Stimulated activated CD8-positive, alpha-beta memory T cell treated with anti-CD3 and anti-CD28 coated beads, Interleukin-4, amount 100 ng/mL, for 1 hour (primary cell): ENCODE measurements at regions not wholly inside any gene's neighbourhood (a gene's known extent, or its start where the extent isn't known, plus 50 kb on each side); places are given as distances from the start of the nearest gene placed in this dataset.

Experiments used
- DNase-seq, 2 donors: peaks; one replicate each; pipeline ENCODE4 v3.0.0-alpha.2; 2020; ENCODE audit warnings: low read depth in 2 of 2, low spot score in 1 of 2

DNA sequence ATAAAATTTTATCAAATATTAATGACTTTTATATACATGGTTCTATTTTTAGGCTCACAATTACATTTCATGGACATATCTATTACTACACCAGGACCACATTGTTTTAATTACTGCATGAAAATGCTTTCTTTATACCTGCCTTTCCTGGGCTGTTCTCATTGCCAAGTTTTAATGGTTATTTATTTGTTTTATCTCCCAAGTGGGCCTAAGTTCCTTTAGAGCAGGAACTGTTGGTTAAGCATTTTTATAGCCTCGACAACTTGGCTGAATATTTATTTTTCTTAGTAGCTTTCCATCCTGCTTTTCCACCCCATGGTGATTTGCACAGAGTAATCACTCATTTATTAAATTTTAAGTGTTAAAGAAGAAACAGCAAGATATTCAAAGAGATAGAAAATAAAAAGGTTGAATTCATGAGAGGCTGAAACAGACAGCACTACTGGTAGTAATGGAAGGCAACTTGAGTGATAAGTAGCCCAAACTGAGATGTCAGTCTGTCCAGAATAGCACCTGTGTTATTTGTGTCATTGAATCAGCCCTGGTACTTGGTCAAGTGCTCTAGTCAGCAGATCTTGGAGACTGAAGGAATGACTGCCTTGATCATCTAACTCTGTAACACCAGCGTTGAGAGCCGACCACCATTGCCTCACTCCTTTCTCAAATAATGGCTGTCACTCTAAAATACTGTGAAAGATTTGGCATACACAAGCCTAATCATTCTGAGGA is 119.1 kb upstream of the EGLN3 start:
- DNase-seq, result no peak

DNA sequence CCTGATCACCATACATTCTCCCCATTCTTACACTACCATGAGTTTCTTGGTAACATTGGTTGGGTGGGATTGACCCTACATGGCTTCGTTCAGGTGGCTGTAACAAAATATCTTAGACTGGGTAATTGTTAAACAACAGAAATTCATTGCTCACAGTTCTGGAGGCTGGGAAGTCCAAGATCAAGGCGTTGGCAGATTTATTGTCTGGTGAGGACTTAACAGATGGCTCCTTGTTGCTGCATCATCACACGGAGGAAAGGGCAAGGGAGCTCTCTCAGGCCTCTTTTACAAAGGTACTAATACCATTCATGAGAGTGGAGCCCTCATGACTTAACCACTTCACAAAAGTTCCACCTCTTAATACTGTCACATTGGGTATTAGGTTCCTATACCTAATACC is 116.7 kb upstream of the EGLN3 start:
- DNase-seq, result no peak

DNA sequence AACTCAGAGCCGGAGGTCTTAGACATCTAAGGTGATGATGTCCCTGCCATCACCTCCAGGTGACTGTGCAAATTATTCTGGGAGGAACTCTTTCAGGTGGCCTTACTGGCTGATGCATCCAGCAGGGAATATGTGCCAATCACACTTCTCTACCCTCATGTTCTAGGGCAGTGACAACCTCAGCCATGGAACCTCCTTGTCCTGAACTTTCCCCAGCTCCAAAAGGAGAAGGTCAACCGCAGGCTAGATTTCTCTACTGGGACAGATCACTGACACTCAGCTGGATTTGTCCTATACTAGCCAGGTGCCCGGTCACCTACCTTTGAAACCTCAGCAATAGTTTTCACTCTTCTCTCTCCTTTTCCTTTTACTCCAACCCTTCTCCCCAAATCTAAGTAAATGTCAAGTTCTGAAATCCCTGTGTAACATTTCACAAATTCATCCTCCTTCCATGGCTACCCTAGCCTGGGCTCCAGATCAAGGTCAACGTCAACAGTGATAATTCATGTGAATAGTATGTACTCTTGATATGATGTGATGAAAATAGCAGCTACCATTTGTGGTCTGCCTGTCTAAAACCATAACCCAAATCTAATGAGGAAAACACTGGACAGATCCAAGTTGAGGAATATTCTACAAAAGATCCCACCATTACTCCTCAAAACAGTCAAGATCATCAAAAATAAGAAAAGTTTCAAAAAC is 115.0 kb upstream of the EGLN3 start:
- no peak for DNase-seq

DNA sequence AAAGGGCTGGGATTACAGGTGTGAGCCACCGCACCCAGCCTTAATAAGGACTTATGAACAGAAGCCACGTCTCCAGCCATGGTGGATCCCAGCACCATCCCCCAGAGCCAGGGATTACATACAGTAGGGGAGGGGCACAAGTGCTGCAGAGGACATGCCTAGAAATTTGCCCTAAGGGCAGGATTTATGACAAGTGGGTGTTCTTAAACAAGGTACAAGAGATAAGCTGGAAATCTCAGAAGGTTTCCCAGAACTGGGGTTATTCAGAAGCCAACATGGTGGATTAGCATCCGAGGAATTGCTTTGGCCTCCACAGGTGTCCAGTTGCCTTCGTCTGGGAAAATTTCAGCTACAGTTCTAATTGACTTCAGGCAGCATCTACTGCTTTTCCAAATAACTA is 114.4 kb upstream of the EGLN3 start:
- no peak for DNase-seq

DNA sequence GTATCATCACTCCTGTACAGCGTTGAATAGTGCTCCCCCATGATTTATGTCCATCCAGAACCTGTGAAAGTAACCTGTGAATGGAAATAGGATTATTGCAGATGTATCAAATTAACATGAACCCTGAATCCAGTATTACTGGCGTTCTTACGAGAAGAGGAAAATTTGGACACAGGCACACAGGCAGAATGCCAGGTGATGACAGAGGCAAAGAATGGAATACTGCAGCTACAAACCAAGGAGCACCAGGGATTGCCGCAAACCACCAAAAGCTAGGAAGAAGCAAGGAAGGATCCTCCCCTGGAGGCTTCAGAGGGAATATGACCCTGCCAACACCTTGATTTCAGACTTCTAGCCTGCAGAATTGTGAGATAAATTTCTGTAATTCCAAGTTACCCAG is 113.5 kb upstream of the EGLN3 start:
- no peak for DNase-seq

DNA sequence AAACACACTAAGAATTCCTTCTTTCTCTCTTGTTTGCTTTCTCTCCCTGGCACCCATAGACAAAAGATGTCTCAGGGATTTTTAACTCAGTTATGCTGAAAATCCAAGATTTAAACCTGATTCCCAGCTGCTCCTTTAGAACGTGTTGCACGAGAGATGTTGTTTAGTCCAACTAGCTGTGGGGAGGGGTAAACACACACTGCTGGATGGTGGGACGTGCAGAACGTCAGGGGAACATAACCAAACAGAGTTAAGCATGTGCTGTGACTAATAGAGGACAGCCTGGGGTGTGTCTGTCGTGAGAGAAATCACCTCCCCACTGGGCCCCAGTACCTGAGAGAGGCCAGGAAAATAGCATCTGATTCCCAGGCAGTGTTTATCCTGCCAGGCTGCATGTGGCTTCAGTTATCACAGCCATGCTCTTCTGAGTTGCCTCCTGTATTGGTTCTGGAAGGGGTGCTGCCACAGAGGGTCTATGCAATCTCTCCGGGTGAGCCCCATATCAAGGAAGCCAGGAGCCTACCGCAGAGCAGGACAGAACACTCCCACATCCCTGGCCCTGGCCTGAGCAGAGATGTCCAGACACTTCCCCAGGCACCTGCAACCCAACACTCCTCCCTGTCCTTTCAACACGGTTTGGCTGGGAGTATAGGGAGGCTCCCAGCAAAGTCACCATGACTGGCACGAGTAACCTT is 112.7 kb upstream of the EGLN3 start:
- no peak for DNase-seq

DNA sequence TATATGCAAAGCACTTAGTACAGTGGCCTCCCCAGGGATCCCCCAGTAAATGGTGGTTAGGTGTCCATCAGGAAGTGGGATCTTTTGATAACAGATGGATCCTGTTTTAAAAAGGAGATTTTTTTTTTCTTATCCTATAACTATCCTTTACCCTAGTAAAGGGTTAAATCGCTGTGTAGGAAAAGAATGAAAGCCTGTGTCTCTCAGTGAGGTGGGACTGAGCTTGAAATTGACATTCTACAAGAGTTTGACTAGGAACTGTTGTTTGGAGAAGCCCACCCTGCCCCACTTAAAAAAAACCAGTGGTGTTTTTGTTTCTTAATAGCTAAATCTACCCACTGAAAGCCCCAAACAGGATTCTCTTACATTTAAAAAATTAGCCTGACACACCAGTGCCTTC is 112.2 kb upstream of the EGLN3 start:
- DNase-seq, result no peak

DNA sequence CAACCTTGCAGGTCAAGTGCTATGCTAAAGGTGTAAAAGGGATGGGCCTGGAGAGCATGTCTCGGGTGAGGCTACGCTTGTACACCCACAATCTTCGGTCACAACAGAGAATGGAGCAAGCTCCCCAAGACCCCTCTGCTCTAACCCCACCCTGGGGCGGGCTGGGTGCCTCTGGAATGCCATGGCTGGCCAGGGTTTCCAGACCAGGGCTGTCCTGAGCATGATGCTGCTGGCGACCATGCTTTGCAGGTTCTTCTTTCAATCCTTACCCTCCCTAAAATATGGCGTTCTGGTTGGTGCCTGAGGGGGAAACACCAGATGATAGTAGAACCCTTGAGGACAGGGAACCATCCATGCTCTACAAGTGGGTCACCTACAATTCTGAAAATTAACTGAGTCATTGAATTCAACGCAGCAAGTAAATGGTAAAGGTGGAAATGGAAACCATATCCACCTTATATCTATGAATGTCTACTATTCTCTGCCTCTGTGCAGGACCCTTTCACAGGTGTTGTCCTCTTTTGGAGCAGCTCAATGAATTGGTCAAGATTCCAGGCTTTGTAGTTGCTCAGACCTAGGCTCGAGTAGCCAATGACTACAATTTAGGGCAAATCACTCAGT is 111.6 kb upstream of the EGLN3 start:
- no peak for DNase-seq

DNA sequence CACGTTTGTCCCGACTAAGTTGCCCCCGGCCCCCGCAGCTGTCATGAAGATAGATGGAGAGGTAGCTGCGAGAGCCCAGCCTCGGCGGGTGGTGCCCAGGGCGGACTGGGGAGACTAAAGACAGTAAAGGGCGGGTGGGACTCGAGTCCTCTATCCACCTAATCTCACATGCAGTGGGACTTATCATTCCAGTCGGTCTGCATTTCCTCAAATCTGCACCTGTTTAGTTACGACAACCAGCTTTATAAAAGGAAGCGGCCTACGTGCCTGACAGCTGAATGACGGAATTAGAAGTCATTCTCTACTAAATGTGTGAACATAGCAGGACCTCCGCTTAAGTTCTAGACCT is 109.8 kb upstream of the EGLN3 start:
- DNase-seq, result no peak

DNA sequence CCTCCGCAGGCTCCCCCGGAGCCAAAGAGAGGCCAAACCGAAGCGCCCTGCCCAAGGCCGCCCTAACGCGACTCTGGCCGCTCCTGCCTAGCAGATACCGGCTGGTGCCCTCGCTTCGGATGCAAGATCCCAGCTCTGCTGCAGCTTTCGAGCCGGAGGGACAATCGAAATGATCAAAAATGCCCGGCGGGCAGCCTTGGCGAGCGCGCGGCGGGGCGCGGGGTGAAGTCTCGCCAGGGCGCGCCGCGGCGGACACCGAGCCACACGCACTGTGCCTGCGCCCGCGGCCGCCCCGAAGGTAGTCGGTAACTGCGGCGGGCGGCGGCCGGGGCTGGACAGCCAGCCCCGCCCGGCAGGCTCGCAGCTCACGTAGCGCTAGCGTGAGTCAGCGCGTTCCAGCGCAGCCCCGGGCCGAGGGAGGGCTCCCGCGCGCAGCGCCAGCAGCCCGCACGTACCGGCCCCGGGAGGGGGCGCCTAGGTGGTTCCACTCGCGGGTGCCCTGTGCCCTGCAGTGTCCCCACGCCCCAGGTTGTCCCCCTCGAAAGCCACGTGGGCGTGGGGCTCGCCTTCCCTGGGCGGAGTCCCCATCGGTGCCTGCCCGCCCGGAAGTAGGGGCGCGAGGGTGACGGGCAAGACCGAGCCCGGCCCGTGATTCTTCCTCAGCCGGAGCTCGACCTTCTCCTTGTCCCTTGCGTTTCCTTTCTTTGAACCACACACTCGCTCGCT is 109.2 kb upstream of the EGLN3 start:
- DNase-seq, result peak in 1 of 2 donors; percentile 3

DNA sequence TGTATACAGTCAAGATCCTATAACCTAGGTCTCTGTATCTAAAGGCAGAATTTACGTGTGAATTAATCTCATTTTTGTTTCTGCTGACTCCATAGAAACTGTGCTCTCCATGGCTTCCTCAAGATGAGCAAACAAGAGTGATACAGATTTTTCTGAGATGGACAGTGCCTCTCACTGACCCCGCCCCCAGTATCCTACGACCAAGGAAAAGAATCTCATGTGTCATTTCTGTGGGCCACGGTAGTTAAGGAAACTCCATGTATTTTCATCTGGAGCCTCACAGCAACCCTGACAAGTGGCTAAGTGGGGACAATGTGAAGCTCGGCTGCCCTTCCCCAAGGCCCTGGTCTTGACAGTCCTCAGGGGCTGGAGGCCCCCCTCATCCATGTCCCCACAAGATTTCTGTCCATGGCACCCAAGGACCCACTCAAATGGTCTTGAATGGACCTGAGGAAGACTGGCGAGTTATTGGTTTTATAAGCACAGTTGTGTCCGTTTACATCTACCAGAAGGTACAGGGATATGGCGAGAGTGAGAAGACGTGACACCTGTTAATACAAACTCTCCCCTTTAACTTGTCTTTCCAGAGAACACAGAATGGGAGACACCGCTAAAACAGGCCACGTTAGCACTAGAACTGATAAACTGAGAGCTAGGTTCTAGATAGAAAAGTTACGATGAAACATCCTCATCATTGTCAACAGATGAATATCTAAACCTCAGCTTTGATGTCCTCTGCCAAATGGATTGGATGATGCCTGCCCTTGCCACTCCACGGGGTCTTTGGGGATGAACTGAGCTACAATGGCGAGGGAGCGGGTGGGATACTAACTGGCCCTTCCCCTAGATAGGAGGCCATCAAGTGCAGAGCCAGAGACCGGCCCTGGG is 108.4 kb upstream of the EGLN3 start:
- no peak for DNase-seq

DNA sequence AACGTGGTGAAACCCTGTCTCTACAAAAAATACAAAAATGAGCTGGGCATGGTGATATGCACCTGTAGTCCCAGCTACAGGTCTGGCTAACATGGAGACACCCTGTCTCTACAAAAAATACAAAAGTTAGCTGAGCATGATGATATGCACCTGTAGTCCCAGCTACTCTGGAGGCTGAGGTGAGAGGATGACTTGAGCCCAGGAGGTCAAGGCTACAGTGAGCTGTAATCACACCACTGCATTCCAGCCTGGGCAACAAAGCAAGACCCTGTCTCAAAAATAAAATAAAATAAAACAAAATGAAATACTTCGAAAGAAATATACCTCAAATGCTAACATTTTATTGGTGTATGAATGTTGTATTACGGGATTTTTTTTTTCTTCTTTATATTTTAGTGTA is 107.6 kb upstream of the EGLN3 start:
- DNase-seq, result no peak

DNA sequence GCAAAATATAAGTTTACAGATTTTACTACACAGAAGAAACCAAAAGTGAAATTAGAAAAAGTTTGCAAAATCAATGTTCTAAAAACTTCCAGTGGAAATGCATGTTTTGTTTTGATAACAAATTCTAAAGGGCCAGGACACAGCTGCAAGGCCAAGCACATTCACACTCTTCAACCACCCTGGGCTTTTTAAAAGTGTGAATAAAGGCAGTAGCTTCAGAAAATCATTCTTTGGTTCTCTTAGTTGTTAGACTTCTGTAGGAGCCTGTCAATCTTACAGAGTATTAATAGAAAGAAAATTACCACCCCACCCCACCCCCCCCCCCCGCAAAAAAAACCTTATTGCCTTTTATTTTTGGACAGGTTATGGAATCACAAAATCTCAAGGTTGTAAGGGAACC is 105.2 kb upstream of the EGLN3 start:
- no peak for DNase-seq

DNA sequence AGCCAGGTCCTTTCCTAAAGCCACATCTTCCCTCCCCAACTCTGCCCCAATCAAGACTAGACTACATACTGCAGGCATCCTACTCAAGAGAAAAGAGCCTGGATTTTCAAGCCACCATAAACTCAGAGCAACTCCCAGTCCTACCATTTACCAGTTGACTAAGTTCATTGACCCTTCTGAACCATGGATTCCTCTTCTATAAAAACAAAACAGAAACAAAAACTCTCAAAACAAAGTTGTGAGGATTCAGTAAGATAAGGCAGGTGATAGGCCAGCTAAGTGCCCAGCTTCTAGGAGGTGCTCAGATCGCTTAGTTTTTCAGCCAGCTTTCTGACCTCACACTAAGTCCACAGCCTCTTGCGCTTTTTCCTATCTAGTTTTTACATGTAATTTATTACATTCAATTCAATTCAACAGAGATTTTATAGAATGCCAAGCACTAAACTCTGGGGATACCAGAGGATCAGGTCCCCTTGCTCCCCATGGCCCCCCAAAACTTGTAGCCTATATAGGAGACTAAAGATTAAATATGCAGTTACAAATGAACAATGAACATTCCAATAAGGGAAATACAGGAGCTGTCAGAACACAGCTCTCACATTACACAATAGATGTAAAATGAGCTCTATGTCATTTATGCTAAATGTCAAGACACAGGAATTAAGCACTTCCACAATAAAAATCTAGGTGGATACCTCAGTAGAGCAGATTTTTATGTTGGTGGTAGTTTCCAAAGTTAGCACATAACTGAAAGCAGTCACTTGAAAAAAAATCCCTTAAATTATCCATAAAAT is 104.5 kb upstream of the EGLN3 start:
- no peak for DNase-seq

DNA sequence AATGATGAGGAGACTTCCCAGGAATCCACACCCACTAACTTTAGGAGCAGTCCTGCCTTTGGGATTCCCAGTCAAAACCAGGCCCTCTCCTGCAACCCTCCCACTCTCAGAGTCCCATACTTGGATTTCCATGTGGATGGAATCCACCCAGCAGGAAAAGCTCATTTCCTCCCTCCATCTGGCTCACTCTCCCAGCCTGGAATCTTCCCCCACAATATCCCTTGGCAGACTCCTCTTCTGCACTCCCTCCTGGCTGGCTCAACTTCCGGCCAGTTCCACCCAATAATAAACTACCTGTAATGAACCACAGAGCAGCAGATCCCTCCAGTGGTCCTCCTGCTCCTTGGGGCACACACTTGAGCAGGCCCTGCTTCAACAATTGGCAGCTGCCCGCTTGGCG is 102.8 kb upstream of the EGLN3 start:
- no peak for DNase-seq

DNA sequence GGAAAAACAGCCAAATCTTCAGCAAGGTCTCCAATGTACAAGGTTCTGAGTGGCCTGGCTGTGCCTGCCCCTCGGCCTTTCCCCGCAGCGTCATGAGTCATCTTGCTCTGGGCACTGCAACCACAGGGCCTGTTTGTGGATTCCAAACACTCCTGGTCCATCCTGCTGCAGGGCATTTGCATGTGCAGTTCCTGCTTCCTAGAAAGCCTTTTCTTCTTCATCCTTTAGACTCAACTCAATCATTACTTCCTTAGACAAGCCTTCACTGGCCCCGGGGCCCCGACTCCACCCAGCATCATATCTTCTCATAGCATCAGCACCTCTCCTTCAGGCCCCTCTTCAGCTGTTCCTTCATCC is 101.8 kb upstream of the EGLN3 start:
- no peak for DNase-seq

DNA sequence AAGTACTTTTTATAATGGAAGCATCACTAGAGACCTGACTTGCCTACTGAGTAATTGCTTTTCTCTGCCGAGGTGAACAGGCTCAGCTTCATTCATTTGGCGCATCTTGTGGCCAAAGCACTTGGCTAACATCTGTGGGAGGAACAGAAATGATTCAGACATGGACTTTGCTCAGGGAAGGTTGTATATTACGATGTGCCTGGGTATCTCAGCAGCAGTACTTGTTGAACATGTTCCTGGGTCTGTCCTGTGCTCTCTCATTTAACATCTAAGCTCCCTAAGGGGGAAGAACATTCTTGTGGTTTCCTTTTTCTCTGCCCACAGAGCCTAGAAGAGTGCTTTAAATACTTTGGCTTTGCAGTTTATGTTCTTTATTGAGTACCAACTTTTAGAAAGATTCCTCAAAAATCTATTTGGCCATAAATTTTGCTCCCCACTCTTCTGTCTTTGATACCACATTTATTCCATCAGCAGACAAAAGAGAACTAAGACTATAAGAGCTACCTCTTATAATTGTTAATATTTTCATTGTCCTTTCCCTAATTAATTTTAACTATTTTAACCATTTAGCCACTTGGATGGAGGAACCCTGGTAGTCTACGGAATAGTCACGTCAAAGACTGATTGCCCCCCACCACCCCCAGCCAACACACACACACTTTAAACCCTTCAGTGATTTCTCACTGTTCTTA is 101.2 kb upstream of the EGLN3 start:
- DNase-seq, result no peak

DNA sequence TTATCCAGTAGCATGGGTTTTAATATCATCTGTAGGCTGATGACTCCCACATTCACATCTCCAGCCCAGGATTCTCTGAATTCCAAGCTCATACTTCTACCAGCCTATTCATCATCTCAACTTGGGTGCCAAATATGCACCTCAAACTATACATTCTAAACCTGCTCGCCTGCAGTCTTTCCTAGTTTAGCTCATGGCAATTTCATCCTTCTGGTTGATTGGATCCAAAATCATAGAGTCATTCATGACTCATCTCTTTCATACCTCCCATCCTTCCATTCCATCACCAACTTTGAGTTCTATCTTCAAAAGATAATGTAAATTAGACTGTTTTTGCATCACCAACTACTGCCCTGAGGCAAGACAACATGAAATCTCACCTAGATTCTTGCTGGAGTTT is 99.7 kb upstream of the EGLN3 start:
- no peak for DNase-seq

DNA sequence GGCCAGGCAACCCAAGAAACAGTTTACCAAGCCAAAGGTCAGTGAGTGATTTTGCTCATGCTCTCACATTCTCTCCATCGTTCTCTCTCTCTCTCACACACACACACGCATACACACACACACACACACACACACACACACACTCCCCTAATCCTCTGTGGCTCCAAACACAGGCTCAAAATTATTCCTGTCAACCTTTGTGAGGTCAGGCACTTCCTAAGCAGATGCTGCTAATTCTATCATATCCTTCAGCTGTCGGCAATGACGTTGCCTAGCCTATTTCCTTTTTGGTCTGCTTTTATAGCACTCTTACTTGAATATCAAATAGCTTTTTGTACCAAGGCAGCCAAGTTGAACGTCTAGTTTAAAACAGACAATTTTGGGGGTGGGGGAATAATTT is 98.9 kb upstream of the EGLN3 start:
- DNase-seq, result no peak
